Transverse colon (tissue), 4 donors: ENCODE measurements at regions not wholly inside any gene's neighbourhood (a gene's known extent, or its start where the extent isn't known, plus 50 kb on each side); places are given as distances from the start of the nearest gene placed in this dataset.
A peak's percentile ranks its signal among the peaks of the same experiment; 100 is the strongest.
"Not testable (repeated sequence)": the region's sequence is repeated elsewhere in the genome, so short reads cannot be mapped to it uniquely, and the experiment has no call there.

Source experiments
- DNase-seq: peaks from one replicate; pipeline ENCODE4 v3.0.0-alpha.2; 2019
- H3K27ac ChIP-seq, 4 donors: fragments of 200-600 bp; sonication (generic); 2 replicates each; pipeline ENCODE4 v1.5.1; 2016 to 2018; ENCODE audit warnings: inconsistent platforms in 4 of 4
- H3K27me3 ChIP-seq: fragments of 200-600 bp; sonication (generic); 2 replicates; pipeline ENCODE4 v1.5.1; 2017; ENCODE audit warnings: inconsistent platforms
- H3K36me3 ChIP-seq, 4 donors: fragments of 200-600 bp; sonication (generic); 2 replicates each; pipeline ENCODE4 v1.5.1; 2017 to 2019; ENCODE audit warnings: inconsistent platforms in 4 of 4
- H3K4me1 ChIP-seq, 4 donors: fragments of 200-600 bp; sonication (generic); 2 replicates each; pipeline ENCODE4 v1.5.1; 2017 to 2020; ENCODE audit warnings: inconsistent platforms in 4 of 4
- H3K4me3 ChIP-seq, 4 donors: fragments of 200-600 bp; sonication (generic); 1 replicate in 1 of 4; 2 replicates in 3 of 4; pipeline versions ENCODE4 v1.5.1 to v1.6.1; 2017 to 2019; ENCODE audit warnings: inconsistent platforms in 4 of 4
- H3K9me3 ChIP-seq, 2 donors: fragments of 200-600 bp; sonication (generic); 2 replicates each; pipeline ENCODE4 v1.5.1; 2017 to 2019; ENCODE audit warnings: inconsistent platforms in 2 of 2
- EP300 ChIP-seq: sonication (generic); formaldehyde crosslinking; IDR thresholded peaks from one replicate; pipeline ENCODE4 v1.6.1; 2017; ENCODE audit warnings: antibody characterized with exemption, low read depth
- POLR2A ChIP-seq: fragments of 450-650 bp; IDR thresholded peaks from one replicate; pipeline ENCODE4 v1.6.1; 2016; ENCODE audit warnings: antibody characterized with exemption, mild to moderate bottlenecking, moderate library complexity
- POLR2AphosphoS5 ChIP-seq, 3 donors: sonication (generic); formaldehyde crosslinking; IDR thresholded peaks; one replicate each; pipeline ENCODE4 v1.6.1; 2016; ENCODE audit warnings: antibody characterized with exemption in 3 of 3
- WGBS, 2 donors: methylation state at CpG; one replicate each; pipeline ENCODE4 v1.1.5; 2018; ENCODE audit warnings: low coverage in 1 of 2; 5-methylcytosine and 5-hydroxymethylcytosine counted together
- in situ Hi-C, 4 donors: fragments of 200-750 bp; cut with MboI; loops; one replicate each; pipeline versions ENCODE4 v1.15.0 to v1.15.1; 2017; ENCODE audit warnings: low sequenced_read_pairs in 3 of 4, low pct_ligation_motif_present in 1 of 4, low pct_unique_long_range_greater_than_20kb in 1 of 4
- intact Hi-C: fragments of 100-400 bp; cut with DNase I; formaldehyde crosslinking; loops from one replicate; pipeline ENCODE4 v1.15.1; 2023; ENCODE audit warnings: low total_unique reads
- TF ChIP-seq, protein P1 (sequence below), 5 experiments: fragments of 200-600 bp in 3 of 5; fragments of 450-650 bp in 2 of 5; sonication (generic) in 3 of 5; IDR thresholded peaks; 1 replicate in 2 of 5; 2 replicates in 3 of 5; pipeline ENCODE4 v1.5.1; 2016 to 2017; ENCODE audit warnings: antibody characterized with exemption in 5 of 5, inconsistent platforms in 3 of 5, mild to moderate bottlenecking in 2 of 5, moderate library complexity in 1 of 5

DNA sequence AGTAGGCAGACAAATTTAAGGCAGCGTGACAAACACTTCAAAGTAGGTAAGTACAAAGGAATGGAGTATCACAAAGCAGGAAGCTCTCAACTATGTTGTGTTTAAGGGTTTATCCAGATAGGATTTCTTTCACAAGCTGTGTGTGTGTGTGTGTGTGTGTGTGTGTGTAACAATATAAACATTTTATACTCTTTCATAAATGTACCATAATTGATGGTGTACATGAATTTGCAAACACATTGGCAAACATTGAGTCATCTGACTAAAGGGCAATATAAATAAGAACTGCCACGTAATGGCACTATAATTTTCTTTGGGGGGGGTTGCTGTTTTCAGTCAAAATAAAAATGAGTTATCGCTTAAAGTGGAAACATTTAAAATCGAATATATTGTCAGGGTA lies 1004.4 kb upstream of the DDX18 start:
- in situ Hi-C loops: no loop called here

DNA sequence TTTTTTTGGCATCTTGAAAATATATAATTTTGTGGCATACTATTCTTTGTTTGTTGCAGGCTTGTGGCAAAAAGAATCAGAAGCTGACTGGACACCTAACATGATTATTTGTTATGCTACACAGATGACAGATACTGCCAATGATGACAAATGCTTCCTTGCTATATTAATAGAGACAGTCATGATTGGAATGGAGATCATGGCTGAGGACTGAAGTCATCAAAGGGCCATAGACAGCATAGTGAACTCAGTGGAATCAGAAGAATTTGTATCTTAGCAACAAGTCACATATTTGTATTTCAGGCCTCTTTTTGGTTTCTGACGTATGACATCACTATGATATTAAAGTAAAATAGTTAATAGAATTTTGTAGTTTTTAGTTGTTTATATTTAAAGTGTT lies 1003.8 kb upstream of the DDX18 start:
- TF ChIP-seq, protein P1, sequence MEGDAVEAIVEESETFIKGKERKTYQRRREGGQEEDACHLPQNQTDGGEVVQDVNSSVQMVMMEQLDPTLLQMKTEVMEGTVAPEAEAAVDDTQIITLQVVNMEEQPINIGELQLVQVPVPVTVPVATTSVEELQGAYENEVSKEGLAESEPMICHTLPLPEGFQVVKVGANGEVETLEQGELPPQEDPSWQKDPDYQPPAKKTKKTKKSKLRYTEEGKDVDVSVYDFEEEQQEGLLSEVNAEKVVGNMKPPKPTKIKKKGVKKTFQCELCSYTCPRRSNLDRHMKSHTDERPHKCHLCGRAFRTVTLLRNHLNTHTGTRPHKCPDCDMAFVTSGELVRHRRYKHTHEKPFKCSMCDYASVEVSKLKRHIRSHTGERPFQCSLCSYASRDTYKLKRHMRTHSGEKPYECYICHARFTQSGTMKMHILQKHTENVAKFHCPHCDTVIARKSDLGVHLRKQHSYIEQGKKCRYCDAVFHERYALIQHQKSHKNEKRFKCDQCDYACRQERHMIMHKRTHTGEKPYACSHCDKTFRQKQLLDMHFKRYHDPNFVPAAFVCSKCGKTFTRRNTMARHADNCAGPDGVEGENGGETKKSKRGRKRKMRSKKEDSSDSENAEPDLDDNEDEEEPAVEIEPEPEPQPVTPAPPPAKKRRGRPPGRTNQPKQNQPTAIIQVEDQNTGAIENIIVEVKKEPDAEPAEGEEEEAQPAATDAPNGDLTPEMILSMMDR (IDR thresholded peaks at IDR 0.05): no peak
- TF ChIP-seq EP300 (no peak), POLR2AphosphoS5 (IDR thresholded peaks at IDR 0.05) (no peak), POLR2A (no peak)
- in situ Hi-C loops: no loop called here
- WGBS, 2 donors: 33 to 92% methylated on average over 1 of the region's 1 CpG

More for the DNA sequence above, 1004.4 kb upstream of the DDX18 start:
- Histone ChIP-seq H3K9me3 (no peaks in the 10 kb centered on the region), H3K27ac (no peak overlapping the region), H3K36me3 (no peaks in the 10 kb centered on the region), H3K27me3 (no peaks in the 10 kb centered on the region), H3K4me1 (peaks cover 0 to 25% (median 6%) of the 10 kb centered on the region in 4 donors), H3K4me3 (no peak overlapping the region)
- 46 to 58% methylated on average over 4 of the region's 4 CpGs for WGBS, 2 donors
- intact Hi-C loops: no loop called here
- TF ChIP-seq EP300: no peak
- TF ChIP-seq POLR2A: no peak
- TF ChIP-seq, protein P1 (IDR thresholded peaks at IDR 0.05): no peak
- peak; percentile 33 for DNase-seq

DNA sequence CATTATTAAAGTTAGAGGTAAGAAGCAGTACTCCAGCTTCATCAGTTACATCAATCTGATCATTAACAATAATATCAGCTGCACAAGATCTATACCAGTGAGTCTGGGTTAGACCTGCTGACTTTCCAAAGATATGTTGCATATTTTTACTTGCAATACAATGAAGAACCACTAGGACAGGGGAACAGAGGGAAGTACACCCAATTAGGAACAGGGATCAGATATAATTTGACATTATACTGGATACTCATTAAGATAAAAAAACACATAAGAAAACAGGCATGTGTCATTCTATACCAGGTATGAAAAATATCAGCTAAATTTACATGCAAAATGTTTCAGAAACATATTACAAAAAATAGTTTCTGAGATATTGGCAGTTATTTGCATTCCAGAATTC lies 995.1 kb upstream of the DDX18 start:
- Histone ChIP-seq H3K9me3 (no peaks in the 10 kb centered on the region), H3K4me1 (no peaks in the 10 kb centered on the region), H3K36me3 (no peaks in the 10 kb centered on the region), H3K27me3 (no peaks in the 10 kb centered on the region), H3K4me3 (no peak overlapping the region), H3K27ac (no peak overlapping the region)
- no peak for DNase-seq
- intact Hi-C loops (no loop called here), in situ Hi-C loops (no loop called here)
- TF ChIP-seq, protein P1 (IDR thresholded peaks at IDR 0.05): peak in 2 of 5 experiments; percentile 19 to 38
- TF ChIP-seq POLR2A: no peak

More for the DNA sequence above, 1003.8 kb upstream of the DDX18 start:
- intact Hi-C loops: no loop called here
- no peaks in the 10 kb centered on the region for H3K36me3 ChIP-seq
- no peak overlapping the region for H3K4me3 ChIP-seq
- H3K27ac ChIP-seq: no peak overlapping the region
- no peaks in the 10 kb centered on the region for H3K9me3 ChIP-seq
- no peaks in the 10 kb centered on the region for H3K27me3 ChIP-seq
- H3K4me1 ChIP-seq: peaks cover 0 to 19% (median 4%) of the 10 kb centered on the region in 4 donors
- no peak for DNase-seq

DNA sequence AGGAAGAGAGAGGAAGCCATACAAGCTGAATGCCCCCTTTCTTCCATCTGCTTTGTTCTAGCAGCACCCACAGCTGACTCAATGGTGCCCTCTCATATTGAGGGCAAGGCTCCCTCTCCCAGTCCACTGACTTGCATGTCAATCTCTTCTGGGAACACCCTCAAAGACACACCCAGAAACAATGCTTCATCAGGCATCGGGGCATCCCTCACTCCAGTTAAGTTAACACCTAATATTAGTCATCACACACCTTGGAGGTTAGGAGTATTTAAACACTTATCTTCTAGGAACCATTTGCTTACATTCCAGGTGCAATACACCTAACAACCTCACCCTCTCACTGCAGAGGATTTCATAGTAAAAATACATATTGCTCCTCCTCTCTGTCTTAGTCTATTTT lies 993.5 kb upstream of the DDX18 start:
- intact Hi-C loops: no loop called here
- Histone ChIP-seq H3K27me3 (no peaks in the 10 kb centered on the region), H3K36me3 (no peaks in the 10 kb centered on the region), H3K9me3 (no peaks in the 10 kb centered on the region), H3K4me3 (no peak overlapping the region), H3K4me1 (no peaks in the 10 kb centered on the region), H3K27ac (no peak overlapping the region)
- in situ Hi-C loops: no loop called here
- DNase-seq: no peak
- TF ChIP-seq POLR2AphosphoS5 (IDR thresholded peaks at IDR 0.05): no peak
- 65% methylated on average over 1 of the region's 1 CpG; no CpG with 5 or more reads in 1 of the 2 donors for WGBS, 2 donors

DNA sequence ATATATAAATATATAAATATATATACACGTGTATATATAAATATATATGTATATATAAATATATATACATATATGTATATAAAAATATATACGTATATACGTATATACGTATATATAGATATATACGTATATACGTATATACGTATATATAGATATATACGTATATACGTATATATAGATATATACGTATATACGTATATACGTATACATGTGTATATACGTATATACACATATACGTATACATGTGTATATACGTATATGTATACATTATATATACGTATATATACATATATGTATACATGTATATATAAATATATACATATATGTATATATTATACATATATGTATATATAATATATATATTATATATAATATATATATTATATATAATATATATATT lies 984.9 kb upstream of the DDX18 start:
- in situ Hi-C loops, H3K4me3 ChIP-seq, H3K27ac ChIP-seq, H3K27me3 ChIP-seq, H3K4me1 ChIP-seq, intact Hi-C loops, H3K9me3 ChIP-seq, DNase-seq, H3K36me3 ChIP-seq: not testable (repeated sequence)
- WGBS, 2 donors: 69 to 90% methylated on average over 15 to 16 of the region's 16 CpGs
